PFSK-1 (cell line): ENCODE measurements at regions not wholly inside any gene's neighbourhood (a gene's known extent, or its start where the extent isn't known, plus 50 kb on each side); places are given as distances from the start of the nearest gene placed in this dataset.

Experiments used
- FOXP2 ChIP-seq: optimal IDR thresholded peaks from 2 replicates; pipeline ENCODE3; 2011; ENCODE audit warnings: borderline replicate concordance, control low read depth, inconsistent platforms; ENCODE audit not compliant: insufficient read depth; ENCODE audit errors: extremely low read length, extremely low read depth
- POLR2AphosphoS5 ChIP-seq: IDR thresholded peaks from 2 replicates; pipeline ENCODE4 v1.6.1; 2012; ENCODE audit warnings: low read depth, mild to moderate bottlenecking, control low read depth, low read length, moderate library complexity
- REST ChIP-seq, 2 experiments: IDR thresholded peaks; 2 replicates each; pipeline versions ENCODE4 v1.6.1 to v1.8.0; 2011 to 2012; ENCODE audit warnings: low read depth in 2 of 2, low read length in 2 of 2, control low read depth in 1 of 2, inconsistent platforms in 1 of 2, mild to moderate bottlenecking in 1 of 2, moderate library complexity in 1 of 2; ENCODE audit not compliant: insufficient read depth in 1 of 2
- SIN3A ChIP-seq: IDR thresholded peaks from 2 replicates; pipeline ENCODE4 v1.6.1; 2012; ENCODE audit warnings: mild to moderate bottlenecking, low read length, moderate library complexity, borderline replicate concordance; ENCODE audit not compliant: insufficient read depth
- TAF1 ChIP-seq: IDR thresholded peaks from 2 replicates; pipeline ENCODE4 v1.6.1; 2012; ENCODE audit warnings: low read length, control low read depth, borderline replicate concordance; ENCODE audit not compliant: insufficient read depth

- no peak for TF ChIP-seq POLR2AphosphoS5
- no peak for TF ChIP-seq SIN3A
- no peak for TF ChIP-seq TAF1
- no peak for TF ChIP-seq REST (IDR thresholded peaks at IDR 0.05; ENCODE audit: insufficient read depth in 1 of 2, low read depth in 2 of 2, low read length in 2 of 2)
- TF ChIP-seq FOXP2: no peak
Measured at GRCh38 chr6:88473589-88473988, 307.4 kb upstream of the CNR1 start.

- TF ChIP-seq FOXP2 (no peak), TAF1 (no peak), SIN3A (no peak), POLR2AphosphoS5 (no peak), REST (IDR thresholded peaks at IDR 0.05; ENCODE audit: insufficient read depth in 1 of 2, low read depth in 2 of 2, low read length in 2 of 2) (no peak)
Measured at GRCh38 chr6:88472851-88473525, 306.8 kb upstream of the CNR1 start.

GRCh38 chr6:88459643-88460042, 293.5 kb upstream of the CNR1 start:
- TF ChIP-seq REST (IDR thresholded peaks at IDR 0.05; ENCODE audit: insufficient read depth in 1 of 2, low read depth in 2 of 2, low read length in 2 of 2) (no peak), TAF1 (no peak), POLR2AphosphoS5 (no peak), SIN3A (no peak), FOXP2 (no peak)

- TF ChIP-seq FOXP2 (no peak), SIN3A (no peak), REST (IDR thresholded peaks at IDR 0.05; ENCODE audit: insufficient read depth in 1 of 2, low read depth in 2 of 2, low read length in 2 of 2) (no peak), TAF1 (no peak), POLR2AphosphoS5 (no peak)
Measured at GRCh38 chr6:88459189-88459588, 293.0 kb upstream of the CNR1 start.

GRCh38 chr6:88458662-88459061, 292.5 kb upstream of the CNR1 start:
- TF ChIP-seq POLR2AphosphoS5: no peak
- no peak for TF ChIP-seq FOXP2
- no peak for TF ChIP-seq REST (IDR thresholded peaks at IDR 0.05; ENCODE audit: insufficient read depth in 1 of 2, low read depth in 2 of 2, low read length in 2 of 2)
- TF ChIP-seq SIN3A: no peak
- no peak for TF ChIP-seq TAF1
